HG03521 (cell line): ENCODE measurements at regions not wholly inside any gene's neighbourhood (a gene's known extent, or its start where the extent isn't known, plus 50 kb on each side); places are given as distances from the start of the nearest gene placed in this dataset.
"Not testable (repeated sequence)": the region's sequence is repeated elsewhere in the genome, so short reads cannot be mapped to it uniquely, and the experiment has no call there.

ENCODE experiments used
- ATAC-seq: cut with Tn5 transposase; IDR thresholded peaks from one replicate; pipeline ENCODE4 v1.9.1; 2021; ENCODE audit warnings: mild to moderate bottlenecking, moderate library complexity; ENCODE audit not compliant: unreplicated experiment

DNA sequence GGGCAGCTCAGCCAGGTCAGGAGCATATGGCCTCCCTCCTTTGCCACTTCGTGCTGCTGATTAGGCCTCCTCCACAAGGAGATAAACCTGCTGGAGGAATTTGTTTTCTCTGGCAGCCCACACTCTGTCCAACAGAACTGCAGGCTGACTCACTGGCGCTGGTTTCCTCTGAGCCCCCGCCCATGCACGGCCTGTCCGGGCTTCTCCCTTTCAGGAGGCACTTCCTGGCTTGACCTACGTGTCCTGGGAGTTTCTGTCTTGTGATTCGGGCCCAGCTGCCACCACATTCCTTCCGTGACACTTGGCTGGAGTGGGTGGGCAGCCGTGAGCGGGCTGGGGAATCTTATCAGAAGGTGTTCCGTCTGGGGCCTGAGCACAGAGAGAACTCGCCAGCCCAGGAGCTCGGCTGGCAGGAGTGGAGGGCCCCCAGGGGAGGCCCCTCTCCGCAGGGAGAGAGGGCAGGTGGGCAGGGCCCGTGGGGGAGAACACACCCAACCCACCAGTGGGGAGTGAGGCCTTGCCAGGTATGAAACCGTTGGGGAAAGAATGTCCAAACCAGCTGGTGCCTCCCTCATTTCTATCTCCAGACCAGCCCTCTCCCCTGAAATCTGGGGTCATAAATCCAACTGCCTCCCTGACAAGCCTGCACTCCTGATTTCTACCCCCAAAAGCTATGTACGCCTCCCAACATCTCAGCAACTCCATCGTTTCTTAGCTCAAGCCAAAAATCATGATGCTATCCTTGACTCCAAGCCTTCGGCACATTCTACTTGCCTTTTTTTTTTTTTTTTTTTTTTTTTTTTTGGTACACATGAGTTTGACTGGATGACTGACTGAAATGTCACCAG, 110.6 kb upstream of the MEF2A start:
- ATAC-seq = no peak

- no peak for ATAC-seq
Observed at GRCh38 chr15:99455789-99456160, 110.0 kb upstream of the MEF2A start.

- no peak for ATAC-seq
Observed at GRCh38 chr15:99464137-99464536, 101.6 kb upstream of the MEF2A start.

DNA sequence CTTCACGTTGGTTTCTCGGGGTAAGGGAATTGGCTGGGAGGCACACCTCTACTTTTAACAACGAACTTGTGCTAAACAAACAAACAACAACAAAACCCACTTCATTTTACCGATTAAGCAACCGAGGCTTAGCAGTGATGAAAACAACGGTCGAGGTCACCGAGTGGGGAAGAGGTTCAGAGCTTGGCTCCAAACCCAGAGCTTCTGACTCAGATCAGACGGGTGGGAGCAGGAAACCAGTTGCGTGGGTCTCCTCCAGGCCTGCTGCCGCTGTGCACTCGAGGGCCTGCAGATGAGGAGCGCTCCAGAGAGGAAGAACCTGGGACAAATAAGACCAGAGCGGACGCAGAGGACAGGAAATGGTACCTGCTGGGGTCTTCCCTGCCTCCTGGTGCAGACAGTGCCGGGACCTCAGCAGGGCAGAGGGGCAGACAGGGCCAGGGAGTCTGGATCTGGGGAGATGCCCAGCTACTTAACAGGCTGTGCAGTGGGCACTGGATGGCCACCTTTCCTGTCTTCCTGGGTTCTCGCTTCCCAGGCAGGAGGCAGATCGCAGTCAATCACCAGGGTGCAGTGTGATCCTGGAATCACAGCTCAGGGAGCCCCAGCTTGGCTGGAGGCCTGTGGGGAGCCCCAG, 99.0 kb upstream of the MEF2A start:
- ATAC-seq = no peak

DNA sequence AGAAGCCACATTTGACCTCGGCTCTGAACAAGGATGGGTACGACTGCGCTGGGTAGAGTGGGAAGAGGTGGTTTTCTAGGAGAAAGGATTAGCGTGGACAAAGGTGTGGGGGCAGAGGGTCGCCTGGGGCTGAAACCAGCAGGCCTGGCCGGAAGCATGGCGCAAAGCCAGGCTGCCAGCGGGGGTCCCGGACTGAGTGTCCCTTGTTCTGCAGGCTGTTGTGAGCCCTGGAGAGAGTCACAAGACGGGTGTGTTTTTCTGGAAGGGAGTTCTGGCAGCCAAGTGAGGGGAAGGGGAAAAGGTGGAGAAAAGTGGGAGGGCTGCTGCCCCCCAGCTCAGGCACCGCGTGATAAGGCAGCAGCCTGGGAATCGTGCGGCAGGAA, 98.5 kb upstream of the MEF2A start:
- ATAC-seq = no peak

DNA sequence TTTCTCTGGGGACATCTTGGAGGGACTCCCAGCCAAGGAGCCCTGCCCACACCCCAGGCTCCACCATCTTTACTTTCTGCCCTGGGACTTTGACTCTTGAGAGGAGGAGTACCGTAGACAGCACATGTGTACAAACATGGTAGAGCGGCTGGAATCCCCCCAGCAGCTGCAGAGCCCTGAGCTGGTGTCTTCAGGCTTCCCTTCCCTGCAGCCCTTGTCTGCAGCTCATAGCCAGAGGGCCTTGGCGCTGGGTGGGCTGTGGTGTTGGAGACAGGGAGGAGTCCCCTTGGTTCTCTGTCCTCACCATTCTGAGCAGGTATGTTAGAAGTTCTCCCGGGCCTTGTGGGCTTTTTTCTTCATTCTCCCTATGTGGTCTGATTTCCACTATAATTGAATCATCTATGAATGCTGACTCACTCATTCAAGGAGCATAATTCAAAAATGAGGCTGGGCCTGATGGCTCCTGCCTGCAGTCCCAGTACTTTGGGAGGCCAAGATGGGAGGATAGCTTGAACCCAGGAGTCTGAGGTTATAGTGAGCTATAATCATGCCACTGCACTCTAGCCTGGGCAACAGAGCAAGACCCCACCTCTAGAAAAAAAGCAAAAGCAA, 97.8 kb upstream of the MEF2A start:
- no peak for ATAC-seq

DNA sequence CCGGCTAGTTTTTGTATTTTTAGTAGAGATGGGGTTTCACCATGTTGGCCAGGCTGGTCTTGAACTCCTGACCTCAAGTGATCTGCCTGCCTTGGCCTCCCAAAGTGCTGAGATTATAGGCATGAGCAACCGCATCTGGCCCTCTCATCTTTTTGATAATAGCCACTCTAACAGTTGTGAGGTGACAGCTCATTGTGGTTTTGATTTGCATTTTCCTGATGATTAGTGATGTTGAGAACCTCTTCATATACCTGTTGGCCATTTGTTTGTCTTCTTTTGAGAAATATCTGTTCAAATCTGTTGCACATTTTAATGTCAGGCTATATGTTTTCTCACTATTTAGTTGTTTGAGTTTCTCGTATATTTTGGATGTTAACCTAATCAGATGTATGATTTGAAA, 95.6 kb upstream of the MEF2A start:
- not testable (repeated sequence) for ATAC-seq

- no peak for ATAC-seq
Observed at GRCh38 chr15:99472416-99473145, 93.2 kb upstream of the MEF2A start.

DNA sequence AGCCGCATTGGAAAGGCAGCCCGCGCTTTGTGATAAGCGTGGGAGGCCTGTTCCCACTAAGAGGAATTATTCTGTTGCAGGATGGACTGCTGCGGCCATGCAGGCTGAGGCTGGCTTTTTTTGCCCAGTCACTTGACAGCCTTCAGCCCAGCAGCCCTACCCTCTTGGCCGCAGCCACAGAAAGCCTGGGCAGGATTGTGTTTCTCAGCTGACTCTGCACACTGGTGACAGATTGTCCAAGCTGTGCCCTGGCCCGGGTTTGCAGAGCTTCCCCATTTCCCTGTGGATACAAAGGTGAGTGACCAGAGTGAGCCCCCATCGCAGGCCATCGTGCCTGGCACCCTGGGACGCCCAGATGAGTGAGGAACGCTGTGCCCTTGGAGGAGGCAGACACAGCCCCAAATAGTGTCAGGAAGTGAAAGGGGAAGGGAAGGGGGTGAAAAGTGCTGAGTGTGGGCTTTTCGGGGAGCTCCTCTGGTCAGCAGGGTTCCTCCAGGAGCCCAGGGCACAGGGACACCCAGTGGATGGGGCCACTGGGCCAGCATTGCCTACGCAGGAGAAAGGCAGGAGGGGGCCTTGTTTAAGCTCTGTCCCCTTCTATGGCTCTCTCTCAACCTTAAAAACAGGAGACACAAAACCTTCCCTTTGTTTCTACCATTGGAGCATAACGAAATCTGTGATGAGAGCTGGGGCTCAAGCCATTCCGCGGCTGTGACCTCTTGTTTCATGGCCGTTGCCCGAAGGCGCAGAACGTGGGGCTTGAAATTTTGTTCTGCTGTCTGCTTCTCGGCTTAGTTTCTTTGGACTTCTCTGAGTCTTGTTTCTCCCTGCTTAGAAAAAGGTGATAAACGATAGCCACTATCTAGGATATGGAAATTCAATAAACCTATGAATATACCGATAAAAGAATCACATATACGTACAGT, 91.5 kb upstream of the MEF2A start:
- ATAC-seq = no peak

DNA sequence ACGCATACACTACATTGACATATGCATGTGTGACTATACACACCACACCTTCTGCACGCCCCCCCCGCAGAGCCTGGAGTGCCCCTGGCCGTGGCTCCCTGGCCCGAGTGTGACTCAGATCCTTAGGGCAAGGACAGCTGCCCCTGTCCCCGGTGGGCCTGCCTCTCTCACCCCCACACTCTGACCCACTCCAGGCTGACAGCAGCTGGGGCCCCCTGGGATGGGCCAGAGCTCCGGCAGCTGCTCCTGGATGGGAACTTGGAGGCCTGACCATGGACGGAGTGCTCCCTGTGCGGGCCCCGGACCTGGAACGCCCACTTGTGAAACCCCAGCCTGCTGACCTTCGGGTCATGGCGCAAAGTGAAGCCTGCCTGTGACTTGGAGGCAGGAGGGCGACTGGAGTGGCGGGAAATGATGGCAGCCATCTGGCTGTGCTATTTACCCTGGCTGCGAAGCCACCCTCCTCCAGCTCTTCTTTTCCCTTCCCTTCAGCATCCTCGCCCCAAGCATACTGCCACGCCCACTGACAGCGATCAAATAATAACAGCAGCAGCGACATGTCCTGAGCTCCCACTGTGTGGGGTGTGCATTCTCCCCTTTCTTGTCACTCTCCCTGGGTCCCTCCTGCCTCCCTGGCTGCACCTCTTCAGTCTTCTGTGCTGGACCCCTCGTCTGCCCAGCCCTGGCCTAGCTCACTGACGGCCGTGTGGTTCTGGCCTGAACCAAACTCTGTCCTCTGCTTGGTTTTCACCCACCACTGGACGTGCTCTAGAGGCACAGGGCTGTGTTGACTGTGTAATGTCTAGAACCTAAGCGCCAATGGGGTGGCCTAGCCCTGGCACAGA, 90.7 kb upstream of the MEF2A start:
- ATAC-seq = no peak

DNA sequence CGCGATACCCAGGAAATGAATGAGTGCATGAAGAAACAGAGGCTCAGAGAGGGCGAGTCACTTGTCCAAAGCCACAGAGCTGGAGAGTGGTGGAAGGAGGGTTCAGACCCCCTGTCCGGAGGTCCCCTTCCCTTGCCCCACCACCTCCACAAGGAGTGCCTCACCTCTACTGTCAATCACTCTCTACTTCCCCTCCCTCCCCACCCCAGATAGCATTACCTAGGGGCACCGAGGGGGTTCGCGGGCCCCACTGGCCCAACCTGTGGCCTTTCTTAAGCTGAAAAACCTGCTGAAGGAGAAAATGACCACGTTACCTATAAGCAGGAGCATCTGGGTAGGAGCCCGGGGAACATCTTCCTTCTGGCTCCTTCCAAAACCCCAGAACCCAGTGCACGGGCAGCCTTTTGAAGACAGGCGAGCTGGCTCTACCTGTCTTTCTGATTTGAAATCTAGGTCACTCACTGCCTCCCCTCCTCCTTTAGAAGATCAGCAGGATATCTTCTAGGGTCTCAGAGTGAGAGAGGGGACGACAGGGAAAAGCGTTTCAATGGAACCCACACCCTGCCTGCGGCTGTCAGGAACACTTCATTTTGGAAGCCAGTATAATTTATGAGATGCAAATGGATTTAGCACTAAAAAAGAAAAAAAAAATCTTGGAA, 89.9 kb upstream of the MEF2A start:
- no peak for ATAC-seq

- ATAC-seq = no peak
Observed at GRCh38 chr15:99476413-99477222, 89.2 kb upstream of the MEF2A start.

DNA sequence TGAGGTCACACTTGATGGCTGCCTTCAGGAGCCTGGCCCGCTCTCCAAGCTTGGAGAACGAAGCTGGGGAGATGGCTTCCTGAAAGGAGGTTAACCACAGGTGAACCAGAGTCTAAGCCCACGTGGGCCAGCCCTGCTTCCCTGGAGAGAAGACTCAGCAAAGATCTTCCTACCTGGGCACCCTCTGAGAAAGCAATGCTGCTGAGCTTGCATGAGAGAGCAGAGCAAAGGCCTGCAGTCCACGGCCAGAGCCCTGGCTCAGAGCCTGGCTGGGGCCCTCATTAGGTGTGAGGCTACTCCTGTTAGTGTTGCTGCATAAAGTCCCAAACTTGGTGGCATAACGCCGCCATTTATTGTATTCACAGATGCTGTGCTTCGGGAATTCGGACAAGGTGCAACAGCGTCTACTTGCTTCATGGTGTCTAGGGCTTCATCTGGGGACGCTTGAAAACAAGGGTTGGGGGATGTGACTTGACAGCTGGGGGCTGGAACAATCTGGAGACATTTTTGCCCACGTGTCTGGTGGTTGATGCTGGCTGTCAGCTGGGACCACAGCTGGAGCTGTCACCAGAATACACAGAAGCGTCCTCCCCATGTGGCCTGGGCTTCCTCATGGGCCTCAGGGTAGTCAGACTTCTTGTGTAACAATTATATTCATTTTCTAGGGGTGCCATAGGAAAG, 87.9 kb upstream of the MEF2A start:
- ATAC-seq = no peak

GRCh38 chr15:99478977-99479376, 86.8 kb upstream of the MEF2A start:
- no peak for ATAC-seq

- no peak for ATAC-seq
Observed at GRCh38 chr15:99480016-99480810, 85.6 kb upstream of the MEF2A start.

GRCh38 chr15:99481113-99481950, 84.5 kb upstream of the MEF2A start:
- ATAC-seq = no peak
